Left kidney (tissue), 1 donor: ENCODE measurements at regions not wholly inside any gene's neighbourhood (a gene's known extent, or its start where the extent isn't known, plus 50 kb on each side); places are given as distances from the start of the nearest gene placed in this dataset.
"Not testable (repeated sequence)": the region's sequence is repeated elsewhere in the genome, so short reads cannot be mapped to it uniquely, and the experiment has no call there.

Experiments
- DNase-seq: peaks from one replicate; pipeline ENCODE4 v3.0.0-alpha.2; 2013

- not testable (repeated sequence) for DNase-seq
These were observed 77.6 kb downstream of the HHIPL2 start for GRCh38 chr1:222470252-222470805.

- DNase-seq = no peak
These were observed 81.6 kb downstream of the HHIPL2 start for GRCh38 chr1:222466150-222466865.

GRCh38 chr1:222465211-222466041 is 82.5 kb downstream of the HHIPL2 start:
- peak; percentile 86 for DNase-seq

DNA sequence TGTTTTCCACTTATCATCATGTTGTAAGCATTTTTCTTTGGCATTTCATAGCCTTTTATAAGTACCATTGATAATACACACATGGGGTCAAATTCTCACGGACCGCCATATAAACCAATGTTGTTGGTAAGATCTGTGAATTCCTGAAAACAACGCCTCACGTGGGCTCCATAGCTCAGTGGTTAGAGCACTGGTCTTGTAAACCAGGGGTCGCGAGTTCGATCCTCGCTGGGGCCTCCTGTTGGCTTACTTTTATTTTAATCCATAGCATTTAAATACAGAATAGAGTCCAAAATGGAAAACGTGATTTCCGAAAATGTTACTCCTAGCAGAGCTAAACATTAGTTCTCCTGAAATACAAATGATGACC is 83.1 kb downstream of the HHIPL2 start:
- peak; percentile 41 for DNase-seq

GRCh38 chr1:222463059-222463730 is 84.7 kb downstream of the HHIPL2 start:
- DNase-seq = no peak

- DNase-seq = no peak
These were observed 85.3 kb downstream of the HHIPL2 start for GRCh38 chr1:222462601-222463000.

DNA sequence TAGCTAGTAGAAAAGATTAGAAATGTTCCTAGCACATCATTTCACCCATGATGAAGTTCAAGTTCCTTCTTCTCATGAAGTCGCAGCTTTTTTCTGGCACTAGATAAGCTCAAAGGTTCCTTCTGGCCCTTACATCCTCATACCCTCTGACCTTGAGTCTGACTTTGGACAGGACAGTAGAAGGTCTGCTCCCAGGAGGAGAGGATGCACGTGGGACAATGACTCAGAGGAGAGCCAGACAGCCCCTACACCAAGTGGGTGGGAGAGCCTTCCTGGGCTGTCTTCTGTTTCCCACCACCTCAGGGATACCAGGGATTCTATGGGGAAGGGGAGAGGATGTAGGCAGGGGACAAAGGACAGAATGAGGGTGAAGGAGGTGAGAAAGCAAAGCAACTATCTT is 86.0 kb downstream of the HHIPL2 start:
- no peak for DNase-seq

GRCh38 chr1:222459652-222460051 is 88.3 kb downstream of the HHIPL2 start:
- no peak for DNase-seq

DNA sequence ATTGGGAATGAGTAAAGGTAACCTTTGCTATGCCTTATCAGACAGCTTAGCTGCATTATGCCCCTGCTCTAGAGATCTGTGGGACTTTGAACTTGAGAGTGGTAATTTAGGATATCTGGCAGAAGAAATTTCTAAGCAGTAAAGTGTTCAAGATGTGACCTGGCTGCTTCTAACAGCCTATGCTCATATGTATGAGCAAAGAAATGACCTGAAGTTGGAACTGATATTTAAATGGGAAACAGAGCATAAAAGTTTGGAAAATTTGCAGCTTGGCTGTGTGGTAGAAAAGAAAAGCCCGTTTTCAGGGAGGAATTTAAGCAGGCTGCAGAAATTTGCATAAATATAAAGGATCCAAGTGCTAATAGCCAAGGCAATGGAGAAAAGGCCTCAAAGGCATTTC is 90.4 kb downstream of the HHIPL2 start:
- DNase-seq = no peak

DNA sequence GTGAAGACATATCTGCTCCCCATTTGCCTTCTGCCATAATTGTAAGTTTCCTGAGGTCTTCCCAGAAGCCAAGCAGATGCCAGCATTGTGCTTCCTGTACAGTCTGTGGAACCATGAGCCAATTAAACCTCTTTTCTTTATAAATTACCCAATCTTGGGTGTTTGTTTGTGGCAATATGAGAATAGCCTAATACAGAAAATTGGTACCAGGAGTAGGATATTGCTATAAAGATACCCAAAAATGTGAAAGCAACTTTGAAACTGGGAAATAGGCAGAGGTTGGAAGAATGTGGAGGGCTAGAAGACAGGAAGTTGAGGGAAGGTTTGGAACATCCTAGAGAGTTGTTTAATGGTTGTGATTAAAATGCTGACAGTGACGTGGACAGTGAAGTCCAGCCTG is 90.8 kb downstream of the HHIPL2 start:
- DNase-seq = no peak

- peak; percentile 79 for DNase-seq
These were observed 92.6 kb downstream of the HHIPL2 start for GRCh38 chr1:222455188-222455879.

GRCh38 chr1:222454782-222455181 is 93.1 kb downstream of the HHIPL2 start:
- peak; percentile 15 for DNase-seq

DNA sequence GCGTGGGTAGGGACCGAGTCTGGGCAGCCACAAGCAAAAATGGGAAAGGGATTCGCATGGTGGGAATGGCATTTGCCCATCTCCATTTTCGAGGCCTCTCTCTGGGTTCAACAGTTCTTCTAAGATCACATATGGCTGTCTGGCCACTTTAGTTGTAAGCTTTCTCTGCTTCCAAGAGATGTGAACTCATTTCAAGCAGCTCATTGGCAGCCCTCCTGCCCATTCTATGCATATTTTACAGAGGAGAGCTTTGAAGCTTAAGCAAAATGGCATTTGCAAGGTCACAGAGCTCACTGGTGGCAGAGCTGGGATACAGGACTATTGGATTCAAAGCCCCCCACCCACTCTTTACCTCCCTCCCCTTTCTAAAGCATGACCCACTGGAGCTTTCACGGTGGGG is 93.7 kb downstream of the HHIPL2 start:
- no peak for DNase-seq

DNA sequence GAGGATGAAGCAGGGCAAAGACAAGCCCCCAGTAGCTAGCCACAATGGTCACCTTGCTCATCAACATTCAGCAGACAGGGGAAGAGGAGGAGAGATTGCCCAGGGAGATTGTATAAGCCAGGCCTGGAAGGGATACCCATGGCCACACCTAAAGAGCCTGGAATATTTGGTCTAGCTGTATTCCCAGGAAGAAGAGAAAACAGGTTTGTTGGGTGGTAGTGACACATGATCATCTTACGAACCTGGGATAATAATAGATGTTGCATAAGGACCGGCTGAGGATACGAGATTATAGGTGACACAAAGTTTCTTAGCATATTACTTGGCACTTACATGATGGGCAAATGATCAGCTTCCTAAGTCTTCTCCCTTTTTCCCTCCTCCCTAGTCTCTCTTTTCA is 95.9 kb downstream of the HHIPL2 start:
- no peak for DNase-seq

DNA sequence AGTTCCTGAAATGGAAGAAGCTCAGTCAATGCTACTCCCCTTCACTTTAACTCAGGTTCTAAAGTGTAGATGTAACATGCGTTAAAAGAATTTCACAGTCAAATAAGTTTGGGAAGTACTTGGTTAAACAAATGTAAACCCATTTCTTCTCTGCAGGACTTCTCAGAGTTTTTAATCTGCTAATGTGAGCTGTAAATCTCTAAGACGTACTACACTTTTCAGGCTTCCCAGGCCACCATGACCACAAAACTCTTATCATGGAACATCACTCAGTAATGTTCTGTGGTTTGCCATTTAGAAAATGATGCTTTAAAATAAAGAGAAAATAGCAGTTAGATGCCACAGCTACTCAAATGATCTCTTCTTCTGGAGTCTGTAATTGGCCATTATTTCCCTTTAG is 104.3 kb downstream of the HHIPL2 start:
- DNase-seq = no peak

- peak; percentile 30 for DNase-seq
These were observed 106.8 kb downstream of the HHIPL2 start for GRCh38 chr1:222441066-222441465.

DNA sequence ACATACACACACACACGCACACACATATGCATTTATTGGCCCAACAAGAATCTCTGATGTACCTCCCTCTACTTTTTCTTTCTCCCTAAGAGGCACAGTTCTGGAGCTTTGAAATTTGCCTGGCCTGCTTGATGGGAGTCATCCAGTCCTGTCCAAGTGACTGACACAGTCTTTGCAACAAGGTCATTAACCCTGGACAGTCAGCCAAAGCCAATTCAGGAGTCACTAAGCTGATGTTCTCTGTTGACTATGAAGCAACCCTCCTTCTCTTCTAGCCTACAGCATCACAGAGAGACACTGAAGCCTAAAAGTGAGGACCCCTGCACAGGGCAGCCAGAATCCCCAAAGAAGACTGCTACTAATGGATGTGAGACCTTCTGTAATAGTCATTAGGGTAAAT is 123.1 kb downstream of the HHIPL2 start:
- no peak for DNase-seq

- DNase-seq = no peak
These were observed 126.5 kb downstream of the HHIPL2 start for GRCh38 chr1:222421380-222421779.

DNA sequence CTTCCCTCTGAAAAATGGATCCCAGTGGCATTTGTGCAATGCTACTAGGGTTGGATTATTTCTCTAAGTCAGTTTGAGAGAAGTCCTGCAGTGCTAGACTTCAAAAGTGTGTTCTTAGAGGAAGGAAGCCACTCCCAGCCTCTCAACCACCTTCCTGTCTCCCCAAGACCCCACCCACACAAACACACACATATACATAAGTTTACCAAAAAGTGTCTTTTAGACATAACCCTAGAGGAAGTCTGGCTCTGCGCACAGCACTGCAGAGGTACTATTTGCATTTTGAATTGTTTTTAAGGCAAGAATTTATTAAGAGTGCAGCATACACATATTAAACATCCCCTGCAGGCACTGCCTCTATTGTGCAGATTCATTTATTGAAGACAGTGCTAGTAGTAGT is 127.3 kb downstream of the HHIPL2 start:
- no peak for DNase-seq

- DNase-seq = no peak
These were observed 129.2 kb downstream of the HHIPL2 start for GRCh38 chr1:222418654-222419053.

DNA sequence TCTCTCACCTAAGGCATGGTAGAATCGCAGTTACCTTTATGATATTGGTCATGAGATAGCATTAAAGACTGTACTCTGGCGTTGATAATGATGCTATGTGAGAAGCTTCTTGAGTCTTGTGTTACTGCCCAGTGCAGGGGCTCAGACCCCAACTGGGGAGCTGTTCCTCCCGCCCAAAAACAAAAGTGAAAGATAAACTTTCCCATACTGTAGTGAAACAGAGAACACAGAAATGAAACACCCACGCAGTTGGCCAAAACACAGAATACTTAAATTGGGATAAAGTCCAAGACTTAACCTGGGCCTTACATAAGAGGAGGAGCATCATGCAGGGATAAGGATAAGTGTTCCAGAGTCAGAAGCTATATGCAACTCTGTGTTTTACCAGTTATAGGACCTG is 130.6 kb downstream of the HHIPL2 start:
- DNase-seq = no peak
